ENCODE measurements at regions not wholly inside any gene's neighbourhood (a gene's known extent, or its start where the extent isn't known, plus 50 kb on each side); places are given as distances from the start of the nearest gene placed in this dataset.
"Not testable (repeated sequence)": the region's sequence is repeated elsewhere in the genome, so short reads cannot be mapped to it uniquely, and the experiment has no call there.

GRCh38 chr7:82624337-82624736 is 180.8 kb upstream of the CACNA2D1 start:
- no peak for DNase-seq

GRCh38 chr7:82623812-82624211 is 180.2 kb upstream of the CACNA2D1 start:
- no peak for DNase-seq

GRCh38 chr7:82617156-82617555 is 173.6 kb upstream of the CACNA2D1 start:
- no peak for DNase-seq

- no peak for DNase-seq
These were observed 172.6 kb upstream of the CACNA2D1 start for GRCh38 chr7:82616059-82616728.

- no peak for DNase-seq
These were observed 171.9 kb upstream of the CACNA2D1 start for GRCh38 chr7:82615527-82615926.

- DNase-seq, result no peak
These were observed 166.2 kb upstream of the CACNA2D1 start for GRCh38 chr7:82609746-82610145.

GRCh38 chr7:82605247-82605864 is 161.8 kb upstream of the CACNA2D1 start:
- no peak for DNase-seq

GRCh38 chr7:82602066-82602465 is 158.5 kb upstream of the CACNA2D1 start:
- DNase-seq, result no peak

- DNase-seq, result no peak
These were observed 157.0 kb upstream of the CACNA2D1 start for GRCh38 chr7:82600531-82600930.

- DNase-seq, result no peak
These were observed 156.3 kb upstream of the CACNA2D1 start for GRCh38 chr7:82599895-82600294.

GRCh38 chr7:82598958-82599357 is 155.4 kb upstream of the CACNA2D1 start:
- no peak for DNase-seq

- DNase-seq, result not testable (repeated sequence)
These were observed 152.2 kb upstream of the CACNA2D1 start for GRCh38 chr7:82595795-82596194.

GRCh38 chr7:82595176-82595575 is 151.6 kb upstream of the CACNA2D1 start:
- DNase-seq, result no peak

- no peak for DNase-seq
These were observed 151.1 kb upstream of the CACNA2D1 start for GRCh38 chr7:82594665-82595064.

- no peak for DNase-seq
These were observed 150.2 kb upstream of the CACNA2D1 start for GRCh38 chr7:82593780-82594179.

- DNase-seq, result no peak
These were observed 148.8 kb upstream of the CACNA2D1 start for GRCh38 chr7:82592416-82592815.

- no peak for DNase-seq
These were observed 135.5 kb upstream of the CACNA2D1 start for GRCh38 chr7:82579047-82579446.

- DNase-seq, result no peak
These were observed 134.9 kb upstream of the CACNA2D1 start for GRCh38 chr7:82578430-82578829.

GRCh38 chr7:82572195-82572880 is 128.8 kb upstream of the CACNA2D1 start:
- DNase-seq, result peak; percentile 85

GRCh38 chr7:82571047-82571446 is 127.5 kb upstream of the CACNA2D1 start:
- not testable (repeated sequence) for DNase-seq

GRCh38 chr7:82567841-82568240 is 124.3 kb upstream of the CACNA2D1 start:
- DNase-seq, result no peak

- no peak for DNase-seq
These were observed 123.8 kb upstream of the CACNA2D1 start for GRCh38 chr7:82567356-82567755.

- no peak for DNase-seq
These were observed 123.2 kb upstream of the CACNA2D1 start for GRCh38 chr7:82566752-82567151.

GRCh38 chr7:82562716-82563404 is 119.3 kb upstream of the CACNA2D1 start:
- no peak for DNase-seq

Data from stimulated activated CD8-positive, alpha-beta memory T cell treated with anti-CD3 and anti-CD28 coated beads, Interleukin-4, amount 100 ng/mL, for 48 hours (primary cell).